Endothelial cell of hepatic sinusoid (primary cell): ENCODE measurements at regions not wholly inside any gene's neighbourhood (a gene's known extent, or its start where the extent isn't known, plus 50 kb on each side); places are given as distances from the start of the nearest gene placed in this dataset.

ENCODE experiments used
- in situ Hi-C: cut with HindIII; loops from 2 replicates; pipeline ENCODE4 v1.10.0; 2017; ENCODE audit warnings: low sequenced_read_pairs

GRCh38 chr2:15701341-15701907 lies 109.8 kb downstream of the DDX1 start:
- in situ Hi-C loops: no loop called here

- in situ Hi-C loops: no loop called here
Observed at GRCh38 chr2:15701991-15702390, 110.3 kb downstream of the DDX1 start.

GRCh38 chr2:15702452-15702851 lies 110.8 kb downstream of the DDX1 start:
- in situ Hi-C loops: no loop called here

GRCh38 chr2:15703365-15703869 lies 111.7 kb downstream of the DDX1 start:
- in situ Hi-C loops: no loop called here

- in situ Hi-C loops: no loop called here
Observed at GRCh38 chr2:15704086-15704787, 112.6 kb downstream of the DDX1 start.

GRCh38 chr2:15704788-15705115 lies 113.1 kb downstream of the DDX1 start:
- in situ Hi-C loops: no loop called here

GRCh38 chr2:15705310-15705709 lies 113.6 kb downstream of the DDX1 start:
- in situ Hi-C loops: no loop called here

GRCh38 chr2:15705839-15706386 lies 114.2 kb downstream of the DDX1 start:
- in situ Hi-C loops: no loop called here

GRCh38 chr2:15706424-15706823 lies 114.8 kb downstream of the DDX1 start:
- in situ Hi-C loops: no loop called here

GRCh38 chr2:15706986-15707632 lies 115.4 kb downstream of the DDX1 start:
- in situ Hi-C loops: no loop called here

- in situ Hi-C loops: no loop called here
Observed at GRCh38 chr2:15708161-15708560, 116.5 kb downstream of the DDX1 start.

- in situ Hi-C loops: no loop called here
Observed at GRCh38 chr2:15708865-15709820, 117.5 kb downstream of the DDX1 start.

GRCh38 chr2:15711126-15711860 lies 119.6 kb downstream of the DDX1 start:
- in situ Hi-C loops: no loop called here

GRCh38 chr2:15712551-15713342 lies 121.1 kb downstream of the DDX1 start:
- in situ Hi-C loops: no loop called here

- in situ Hi-C loops: no loop called here
Observed at GRCh38 chr2:15713475-15713874, 121.8 kb downstream of the DDX1 start.

- in situ Hi-C loops: no loop called here
Observed at GRCh38 chr2:15714002-15714401, 122.3 kb downstream of the DDX1 start.

- in situ Hi-C loops: no loop called here
Observed at GRCh38 chr2:15714609-15715008, 122.9 kb downstream of the DDX1 start.

- in situ Hi-C loops: no loop called here
Observed at GRCh38 chr2:15715596-15715995, 123.9 kb downstream of the DDX1 start.
